ENCODE measurements at regions not wholly inside any gene's neighbourhood (a gene's known extent, or its start where the extent isn't known, plus 50 kb on each side); places are given as distances from the start of the nearest gene placed in this dataset.
"Not testable (repeated sequence)": the region's sequence is repeated elsewhere in the genome, so short reads cannot be mapped to it uniquely, and the experiment has no call there.

- Histone ChIP-seq H3K4me3 (ENCODE audit: low read length) (no peak overlapping the region), H3K4me1 (ENCODE audit: insufficient read depth, low read length) (no peaks in the 10 kb centered on the region), H2AFZ (ENCODE audit: low read depth, low read length) (no peak overlapping the region), H3K9me3 (ENCODE audit: low read length) (no peaks in the 10 kb centered on the region), H3K27me3 (ENCODE audit: insufficient read depth, low read length) (no peaks in the 10 kb centered on the region), H3K36me3 (ENCODE audit: insufficient read depth, low read length) (no peaks in the 10 kb centered on the region)
Measured at GRCh38 chr1:105591681-105592080, 1464.8 kb upstream of the PRMT6 start.

DNA sequence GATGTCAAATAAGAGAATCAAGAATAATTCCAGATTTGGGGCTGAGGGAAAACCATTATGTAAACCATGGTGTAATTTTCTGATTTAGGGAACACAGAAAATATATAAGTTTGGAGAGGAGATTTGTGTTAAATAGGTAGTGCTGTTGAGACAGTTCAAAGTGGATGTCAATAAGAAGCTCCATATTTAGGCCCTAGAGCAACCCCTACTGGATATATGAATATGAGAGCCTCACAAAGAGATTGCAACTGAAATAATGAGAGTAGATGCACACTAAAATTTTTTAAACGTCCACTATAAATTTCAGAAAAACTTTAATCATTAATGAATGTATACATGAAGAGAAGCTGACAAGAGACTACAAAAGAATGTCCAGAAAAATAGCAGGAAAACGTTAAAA is 1447.8 kb upstream of the PRMT6 start:
- Histone ChIP-seq H3K9me3 (ENCODE audit: low read length) (no peaks in the 10 kb centered on the region), H2AFZ (ENCODE audit: low read depth, low read length) (no peak overlapping the region), H3K4me3 (ENCODE audit: low read length) (no peak overlapping the region), H3K36me3 (ENCODE audit: insufficient read depth, low read length) (no peaks in the 10 kb centered on the region), H3K27me3 (ENCODE audit: insufficient read depth, low read length) (no peaks in the 10 kb centered on the region), H3K4me1 (ENCODE audit: insufficient read depth, low read length) (no peaks in the 10 kb centered on the region)

GRCh38 chr1:105626276-105626987 is 1430.0 kb upstream of the PRMT6 start:
- no peaks in the 10 kb centered on the region for H3K36me3 ChIP-seq (ENCODE audit: insufficient read depth, low read length)
- no peaks in the 10 kb centered on the region for H3K9me3 ChIP-seq (ENCODE audit: low read length)
- no peak overlapping the region for H2AFZ ChIP-seq (ENCODE audit: low read depth, low read length)
- H3K4me3 ChIP-seq (ENCODE audit: low read length): no peak overlapping the region
- H3K27me3 ChIP-seq (ENCODE audit: insufficient read depth, low read length): no peaks in the 10 kb centered on the region
- no peaks in the 10 kb centered on the region for H3K4me1 ChIP-seq (ENCODE audit: insufficient read depth, low read length)

- not testable (repeated sequence) for H3K4me1 ChIP-seq (ENCODE audit: insufficient read depth, low read length); H3K27me3 ChIP-seq (ENCODE audit: insufficient read depth, low read length); H3K9me3 ChIP-seq (ENCODE audit: low read length); H3K36me3 ChIP-seq (ENCODE audit: insufficient read depth, low read length); H2AFZ ChIP-seq (ENCODE audit: low read depth, low read length); H3K4me3 ChIP-seq (ENCODE audit: low read length)
Measured at GRCh38 chr1:105631153-105631744, 1425.2 kb upstream of the PRMT6 start.

DNA sequence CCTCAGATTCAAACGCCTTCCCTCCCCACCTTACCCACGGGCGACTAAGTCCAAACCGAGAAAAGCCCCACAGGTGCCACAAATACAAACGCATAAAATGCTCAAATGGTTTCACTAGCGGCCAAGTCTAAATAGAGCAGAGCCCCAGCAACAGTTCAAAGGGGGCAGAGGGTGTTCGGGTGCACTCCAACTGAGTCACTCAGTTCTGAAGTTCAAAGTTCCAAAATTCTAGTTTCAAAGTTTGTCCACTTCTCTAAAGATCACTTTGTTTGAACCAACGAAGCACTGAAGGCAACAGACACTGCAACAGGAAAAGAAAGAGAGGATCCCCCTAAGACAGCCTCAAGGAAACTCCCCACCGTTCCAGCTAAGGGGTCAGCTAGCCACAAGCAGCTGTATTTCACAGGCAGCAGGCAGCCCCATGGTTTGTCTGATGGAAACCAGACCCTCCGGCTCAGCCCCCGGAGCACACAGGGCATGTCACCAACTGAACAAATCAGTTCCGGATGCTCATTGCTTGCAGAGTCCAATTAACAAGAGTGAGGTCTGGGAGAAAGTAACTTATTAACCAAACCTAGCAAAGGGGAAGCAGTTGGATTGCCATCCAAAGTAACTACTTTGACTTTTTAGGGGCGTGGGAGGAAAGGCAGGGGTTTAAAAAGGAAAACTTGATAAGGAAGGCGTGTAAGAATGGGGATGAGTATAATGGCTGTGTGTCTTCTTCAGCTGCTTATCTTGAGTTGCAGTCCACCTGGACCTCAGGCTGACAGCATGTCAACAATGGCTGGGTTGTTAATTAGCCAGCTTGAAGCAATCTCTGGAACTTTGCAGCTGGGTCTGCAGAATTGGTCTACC is 1423.9 kb upstream of the PRMT6 start:
- Histone ChIP-seq H3K27me3 (ENCODE audit: insufficient read depth, low read length) (no peaks in the 10 kb centered on the region), H3K4me3 (ENCODE audit: low read length) (no peak overlapping the region), H3K9me3 (ENCODE audit: low read length) (no peaks in the 10 kb centered on the region)

DNA sequence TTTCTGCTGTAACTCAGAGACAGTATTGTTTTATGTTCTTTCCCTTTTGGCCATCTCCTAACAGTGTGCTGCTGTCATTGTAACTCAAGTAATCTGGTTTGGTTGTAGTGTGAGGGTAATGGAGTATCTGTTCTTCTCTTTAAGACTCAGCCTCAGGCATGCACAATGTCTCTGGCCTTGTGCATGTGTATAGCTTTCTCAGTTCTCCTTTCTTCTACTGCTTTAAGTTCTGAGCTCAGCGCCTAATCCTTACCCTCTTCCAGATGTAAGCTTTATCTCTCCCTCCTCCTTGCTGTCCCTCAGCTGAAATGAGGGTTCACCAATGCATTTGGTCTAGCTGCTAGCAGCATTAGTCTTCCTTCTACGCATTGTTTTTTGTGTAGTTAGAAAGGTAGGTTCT is 1420.4 kb upstream of the PRMT6 start:
- Histone ChIP-seq H3K9me3 (ENCODE audit: low read length) (no peaks in the 10 kb centered on the region), H2AFZ (ENCODE audit: low read depth, low read length) (no peak overlapping the region), H3K27me3 (ENCODE audit: insufficient read depth, low read length) (no peaks in the 10 kb centered on the region), H3K4me1 (ENCODE audit: insufficient read depth, low read length) (no peaks in the 10 kb centered on the region), H3K36me3 (ENCODE audit: insufficient read depth, low read length) (no peaks in the 10 kb centered on the region), H3K4me3 (ENCODE audit: low read length) (no peak overlapping the region)

More for the DNA sequence above, 1423.9 kb upstream of the PRMT6 start:
- H3K4me1 ChIP-seq (ENCODE audit: insufficient read depth, low read length): no peaks in the 10 kb centered on the region
- H2AFZ ChIP-seq (ENCODE audit: low read depth, low read length): no peak overlapping the region
- no peaks in the 10 kb centered on the region for H3K36me3 ChIP-seq (ENCODE audit: insufficient read depth, low read length)

- Histone ChIP-seq H3K27me3 (ENCODE audit: insufficient read depth, low read length) (no peaks in the 10 kb centered on the region), H3K9me3 (ENCODE audit: low read length) (no peaks in the 10 kb centered on the region), H3K4me1 (ENCODE audit: insufficient read depth, low read length) (no peaks in the 10 kb centered on the region), H2AFZ (ENCODE audit: low read depth, low read length) (no peak overlapping the region), H3K4me3 (ENCODE audit: low read length) (no peak overlapping the region), H3K36me3 (ENCODE audit: insufficient read depth, low read length) (no peaks in the 10 kb centered on the region)
Measured at GRCh38 chr1:105641407-105641806, 1415.1 kb upstream of the PRMT6 start.

- H3K27me3 ChIP-seq (ENCODE audit: insufficient read depth, low read length): no peaks in the 10 kb centered on the region
- H2AFZ ChIP-seq (ENCODE audit: low read depth, low read length): no peak overlapping the region
- H3K4me3 ChIP-seq (ENCODE audit: low read length): no peak overlapping the region
- H3K9me3 ChIP-seq (ENCODE audit: low read length): no peaks in the 10 kb centered on the region
- H3K36me3 ChIP-seq (ENCODE audit: insufficient read depth, low read length): no peaks in the 10 kb centered on the region
- H3K4me1 ChIP-seq (ENCODE audit: insufficient read depth, low read length): no peaks in the 10 kb centered on the region
Measured at GRCh38 chr1:105652109-105652508, 1404.4 kb upstream of the PRMT6 start.

- H3K9me3 ChIP-seq (ENCODE audit: low read length): no peaks in the 10 kb centered on the region
- H3K4me1 ChIP-seq (ENCODE audit: insufficient read depth, low read length): no peaks in the 10 kb centered on the region
- no peaks in the 10 kb centered on the region for H3K36me3 ChIP-seq (ENCODE audit: insufficient read depth, low read length)
- H2AFZ ChIP-seq (ENCODE audit: low read depth, low read length): no peak overlapping the region
- H3K27me3 ChIP-seq (ENCODE audit: insufficient read depth, low read length): no peaks in the 10 kb centered on the region
- H3K4me3 ChIP-seq (ENCODE audit: low read length): no peak overlapping the region
Measured at GRCh38 chr1:105655032-105655431, 1401.4 kb upstream of the PRMT6 start.

DNA sequence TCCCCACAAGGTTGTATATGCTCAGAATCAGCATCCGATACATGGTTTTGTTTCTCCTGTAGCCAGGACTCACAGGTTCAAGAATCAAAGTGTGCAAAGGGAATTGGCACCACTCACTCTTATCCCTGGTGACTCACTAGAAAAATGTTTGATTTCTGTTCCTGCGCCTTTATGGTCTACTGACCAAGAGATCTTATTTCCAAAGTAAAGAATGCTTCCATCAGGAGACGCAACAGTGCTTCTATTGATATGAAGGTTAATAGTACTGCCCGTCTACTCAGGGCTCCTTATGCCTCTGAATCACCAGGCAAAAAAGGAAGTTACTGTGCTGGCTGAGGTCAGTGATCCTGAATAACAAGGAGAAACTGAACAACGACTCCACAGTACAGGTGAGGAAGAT is 1392.0 kb upstream of the PRMT6 start:
- Histone ChIP-seq H3K4me3 (ENCODE audit: low read length) (no peak overlapping the region), H3K36me3 (ENCODE audit: insufficient read depth, low read length) (no peaks in the 10 kb centered on the region), H3K4me1 (ENCODE audit: insufficient read depth, low read length) (no peaks in the 10 kb centered on the region), H3K27me3 (ENCODE audit: insufficient read depth, low read length) (no peaks in the 10 kb centered on the region), H2AFZ (ENCODE audit: low read depth, low read length) (no peak overlapping the region), H3K9me3 (ENCODE audit: low read length) (no peaks in the 10 kb centered on the region)

- Histone ChIP-seq H2AFZ (ENCODE audit: low read depth, low read length) (no peak overlapping the region), H3K9me3 (ENCODE audit: low read length) (no peaks in the 10 kb centered on the region), H3K36me3 (ENCODE audit: insufficient read depth, low read length) (no peaks in the 10 kb centered on the region), H3K4me3 (ENCODE audit: low read length) (no peak overlapping the region), H3K4me1 (ENCODE audit: insufficient read depth, low read length) (no peaks in the 10 kb centered on the region), H3K27me3 (ENCODE audit: insufficient read depth, low read length) (no peaks in the 10 kb centered on the region)
Measured at GRCh38 chr1:105678334-105678733, 1378.1 kb upstream of the PRMT6 start.

GRCh38 chr1:105684714-105685113 is 1371.8 kb upstream of the PRMT6 start:
- H3K4me3 ChIP-seq (ENCODE audit: low read length): no peak overlapping the region
- no peaks in the 10 kb centered on the region for H3K36me3 ChIP-seq (ENCODE audit: insufficient read depth, low read length)
- H2AFZ ChIP-seq (ENCODE audit: low read depth, low read length): no peak overlapping the region
- no peaks in the 10 kb centered on the region for H3K4me1 ChIP-seq (ENCODE audit: insufficient read depth, low read length)
- no peaks in the 10 kb centered on the region for H3K9me3 ChIP-seq (ENCODE audit: low read length)
- no peaks in the 10 kb centered on the region for H3K27me3 ChIP-seq (ENCODE audit: insufficient read depth, low read length)

GRCh38 chr1:105686026-105686425 is 1370.4 kb upstream of the PRMT6 start:
- H2AFZ ChIP-seq (ENCODE audit: low read depth, low read length): no peak overlapping the region
- H3K36me3 ChIP-seq (ENCODE audit: insufficient read depth, low read length): no peaks in the 10 kb centered on the region
- no peaks in the 10 kb centered on the region for H3K4me1 ChIP-seq (ENCODE audit: insufficient read depth, low read length)
- no peaks in the 10 kb centered on the region for H3K9me3 ChIP-seq (ENCODE audit: low read length)
- H3K27me3 ChIP-seq (ENCODE audit: insufficient read depth, low read length): no peaks in the 10 kb centered on the region
- no peak overlapping the region for H3K4me3 ChIP-seq (ENCODE audit: low read length)
